Endodermal cell (in vitro differentiated cells): ENCODE measurements at regions not wholly inside any gene's neighbourhood (a gene's known extent, or its start where the extent isn't known, plus 50 kb on each side); places are given as distances from the start of the nearest gene placed in this dataset.

Source experiments
- DNase-seq: peaks from one replicate; pipeline ENCODE4 v3.0.0-alpha.2; 2017
- H3K27ac ChIP-seq: 2 replicates; pipeline ENCODE4 v1.5.1; 2013; ENCODE audit warnings: mild to moderate bottlenecking, low read depth, low read length, moderate library complexity
- H3K27me3 ChIP-seq: 2 replicates; pipeline ENCODE4 v1.6.1; 2013; ENCODE audit warnings: mild to moderate bottlenecking, low read length, moderate library complexity; ENCODE audit not compliant: insufficient read depth, control insufficient read depth, poor library complexity, severe bottlenecking
- H3K36me3 ChIP-seq: 2 replicates; pipeline ENCODE4 v1.7.0; 2013; ENCODE audit warnings: mild to moderate bottlenecking, low read length, moderate library complexity; ENCODE audit not compliant: control insufficient read depth, insufficient read depth
- H3K4me1 ChIP-seq: one replicate; pipeline ENCODE4 v1.7.0; 2013; ENCODE audit warnings: low read length; ENCODE audit not compliant: control insufficient read depth, insufficient read depth
- H3K4me3 ChIP-seq: 2 replicates; pipeline ENCODE4 v1.5.1; 2013; ENCODE audit warnings: mild to moderate bottlenecking, low read length, moderate library complexity
- H3K9ac ChIP-seq: 2 replicates; pipeline ENCODE4 v1.6.1; 2013; ENCODE audit warnings: mild to moderate bottlenecking, low read length, moderate library complexity; ENCODE audit not compliant: poor library complexity, severe bottlenecking; ENCODE audit errors: extremely low read depth
- H3K9me3 ChIP-seq: 2 replicates; pipeline ENCODE4 v1.6.1; 2013; ENCODE audit warnings: mild to moderate bottlenecking, low read length, moderate library complexity; ENCODE audit not compliant: control insufficient read depth
- H3K27ac Mint-ChIP-seq: 2 replicates; pipeline ENCODE4 v1.8.0; 2020; ENCODE audit warnings: mixed read lengths
- H3K27me3 Mint-ChIP-seq: 2 replicates; pipeline ENCODE4 v1.8.0; 2021; ENCODE audit warnings: mild to moderate bottlenecking, mixed read lengths; ENCODE audit not compliant: insufficient read depth
- H3K36me3 Mint-ChIP-seq: 2 replicates; pipeline ENCODE4 v1.8.0; 2020; ENCODE audit warnings: low read depth, mixed read lengths
- H3K4me1 Mint-ChIP-seq: 2 replicates; pipeline ENCODE4 v1.8.0; 2020; ENCODE audit warnings: mixed read lengths
- H3K4me3 Mint-ChIP-seq: 2 replicates; pipeline ENCODE4 v1.8.0; 2020; ENCODE audit warnings: mild to moderate bottlenecking, moderate library complexity, mixed read lengths
- H3K9me3 Mint-ChIP-seq: 2 replicates; pipeline ENCODE4 v1.8.0; 2020; ENCODE audit warnings: mild to moderate bottlenecking, mixed read lengths
- CTCF ChIP-seq: fragments of 200-600 bp; sonication (generic); conservative IDR thresholded peaks from 2 replicates; pipeline ENCODE4 v1.5.0; 2021; ENCODE audit warnings: antibody characterized with exemption, mild to moderate bottlenecking
- WGBS, 2 experiments: methylation state at CpG; one replicate each; pipeline versions ENCODE4 v1.1.5 to v1.1.7; 2013; ENCODE audit warnings: missing lambda C conversion rate in 2 of 2, mixed read lengths in 1 of 2; ENCODE audit not compliant: insufficient coverage in 1 of 2, insufficient read length in 1 of 2; 5-methylcytosine and 5-hydroxymethylcytosine counted together

GRCh38 chr7:136122026-136122425 is 144.9 kb upstream of the MTPN start:
- Histone ChIP-seq H3K27me3 (no peaks in the 10 kb centered on the region), H3K27ac (no peak overlapping the region), H3K9me3 (no peaks in the 10 kb centered on the region), H3K9ac (no peak overlapping the region), H3K4me3 (no peak overlapping the region), H3K36me3 (no peaks in the 10 kb centered on the region), H3K4me1 (no peaks in the 10 kb centered on the region)
- no peak overlapping the region for H3K27ac Mint-ChIP-seq
- peaks cover 9% of the 10 kb centered on the region for H3K27me3 Mint-ChIP-seq
- TF ChIP-seq CTCF, result no peak
- DNase-seq, result no peak
- no peaks in the 10 kb centered on the region for H3K4me1 Mint-ChIP-seq
- H3K36me3 Mint-ChIP-seq, result no peaks in the 10 kb centered on the region
- 83% methylated on average over 1 of the region's 1 CpG; no CpG with 5 or more reads in 1 of the 2 experiments for WGBS, 2 experiments
- H3K4me3 Mint-ChIP-seq, result no peak overlapping the region
- H3K9me3 Mint-ChIP-seq, result no peaks in the 10 kb centered on the region

GRCh38 chr7:136117539-136117938 is 140.4 kb upstream of the MTPN start:
- no peaks in the 10 kb centered on the region for H3K36me3 ChIP-seq
- Mint-ChIP-seq H3K27ac (no peak overlapping the region), H3K4me3 (no peak overlapping the region), H3K9me3 (no peaks in the 10 kb centered on the region), H3K4me1 (no peaks in the 10 kb centered on the region), H3K27me3 (peaks cover 1% of the 10 kb centered on the region), H3K36me3 (no peaks in the 10 kb centered on the region)
- WGBS, 2 experiments, result 90 to 94% methylated on average over 2 to 7 of the region's 7 CpGs
- no peak overlapping the region for H3K4me3 ChIP-seq
- no peaks in the 10 kb centered on the region for H3K27me3 ChIP-seq
- no peak overlapping the region for H3K27ac ChIP-seq
- no peak overlapping the region for H3K9ac ChIP-seq
- H3K4me1 ChIP-seq, result no peaks in the 10 kb centered on the region
- H3K9me3 ChIP-seq, result no peaks in the 10 kb centered on the region
- TF ChIP-seq CTCF, result peak; percentile 36
- DNase-seq, result peak; percentile 52

- Mint-ChIP-seq H3K27me3 (peaks cover 3% of the 10 kb centered on the region), H3K4me1 (no peaks in the 10 kb centered on the region), H3K9me3 (no peaks in the 10 kb centered on the region), H3K4me3 (no peak overlapping the region), H3K36me3 (no peaks in the 10 kb centered on the region), H3K27ac (no peak overlapping the region)
- Histone ChIP-seq H3K36me3 (no peaks in the 10 kb centered on the region), H3K27ac (no peak overlapping the region), H3K9ac (no peak overlapping the region), H3K4me1 (no peaks in the 10 kb centered on the region), H3K4me3 (no peak overlapping the region), H3K9me3 (no peaks in the 10 kb centered on the region), H3K27me3 (no peaks in the 10 kb centered on the region)
- WGBS, 2 experiments, result 80 to 90% methylated on average over 1 to 11 of the region's 11 CpGs
- no peak for DNase-seq
- TF ChIP-seq CTCF, result no peak
Measured at GRCh38 chr7:136116186-136116585, 139.0 kb upstream of the MTPN start.
